ENCODE measurements at regions not wholly inside any gene's neighbourhood (a gene's known extent, or its start where the extent isn't known, plus 50 kb on each side); places are given as distances from the start of the nearest gene placed in this dataset.

DNA sequence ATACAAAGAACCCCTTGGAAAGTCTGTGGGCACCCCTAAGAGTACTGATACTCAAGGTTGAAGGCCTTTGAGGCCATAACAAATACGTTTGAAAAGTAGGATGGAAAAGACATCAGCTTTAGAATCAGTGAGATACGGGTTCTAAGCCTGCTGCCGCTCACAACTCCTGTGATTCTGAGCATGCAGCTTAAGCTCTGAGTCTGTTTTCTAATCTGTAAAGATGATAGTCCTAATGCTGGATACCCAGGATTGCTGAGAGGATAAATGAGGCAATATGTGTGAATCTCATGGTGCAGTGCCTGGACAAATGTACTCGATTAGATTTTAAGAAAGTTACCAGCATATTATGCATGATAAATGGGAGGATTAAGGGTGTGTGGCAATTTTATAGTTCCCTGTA lies 321.0 kb upstream of the HSF2 start:
- TF ChIP-seq, protein P1, sequence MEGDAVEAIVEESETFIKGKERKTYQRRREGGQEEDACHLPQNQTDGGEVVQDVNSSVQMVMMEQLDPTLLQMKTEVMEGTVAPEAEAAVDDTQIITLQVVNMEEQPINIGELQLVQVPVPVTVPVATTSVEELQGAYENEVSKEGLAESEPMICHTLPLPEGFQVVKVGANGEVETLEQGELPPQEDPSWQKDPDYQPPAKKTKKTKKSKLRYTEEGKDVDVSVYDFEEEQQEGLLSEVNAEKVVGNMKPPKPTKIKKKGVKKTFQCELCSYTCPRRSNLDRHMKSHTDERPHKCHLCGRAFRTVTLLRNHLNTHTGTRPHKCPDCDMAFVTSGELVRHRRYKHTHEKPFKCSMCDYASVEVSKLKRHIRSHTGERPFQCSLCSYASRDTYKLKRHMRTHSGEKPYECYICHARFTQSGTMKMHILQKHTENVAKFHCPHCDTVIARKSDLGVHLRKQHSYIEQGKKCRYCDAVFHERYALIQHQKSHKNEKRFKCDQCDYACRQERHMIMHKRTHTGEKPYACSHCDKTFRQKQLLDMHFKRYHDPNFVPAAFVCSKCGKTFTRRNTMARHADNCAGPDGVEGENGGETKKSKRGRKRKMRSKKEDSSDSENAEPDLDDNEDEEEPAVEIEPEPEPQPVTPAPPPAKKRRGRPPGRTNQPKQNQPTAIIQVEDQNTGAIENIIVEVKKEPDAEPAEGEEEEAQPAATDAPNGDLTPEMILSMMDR (IDR thresholded peaks at IDR 0.05), result no peak
- TF ChIP-seq EP300 (IDR thresholded peaks at IDR 0.05) (no peak), POLR2AphosphoS5 (IDR thresholded peaks at IDR 0.05) (no peak)

Data from suprapubic skin (tissue), 4 donors.